Globus pallidus (tissue), 1 donor: ENCODE measurements at regions not wholly inside any gene's neighbourhood (a gene's known extent, or its start where the extent isn't known, plus 50 kb on each side); places are given as distances from the start of the nearest gene placed in this dataset.
A peak's percentile ranks its signal among the peaks of the same experiment; 100 is the strongest.

ENCODE experiments used
- DNase-seq: peaks from one replicate; pipeline ENCODE4 v3.0.0-alpha.2; 2015; ENCODE audit warnings: low spot score

GRCh38 chr13:75231235-75231634 is 250.7 kb downstream of the TBC1D4 start:
- DNase-seq, result no peak

GRCh38 chr13:75226733-75227435 is 255.1 kb downstream of the TBC1D4 start:
- DNase-seq, result no peak

- no peak for DNase-seq
Measured at GRCh38 chr13:75226092-75226491, 255.9 kb downstream of the TBC1D4 start.

GRCh38 chr13:75225288-75226032 is 256.5 kb downstream of the TBC1D4 start:
- DNase-seq, result no peak

GRCh38 chr13:75224053-75224742 is 257.8 kb downstream of the TBC1D4 start:
- DNase-seq, result no peak

GRCh38 chr13:75222031-75222430 is 259.9 kb downstream of the TBC1D4 start:
- no peak for DNase-seq

GRCh38 chr13:75220861-75221260 is 261.1 kb downstream of the TBC1D4 start:
- DNase-seq, result no peak

GRCh38 chr13:75220238-75220542 is 261.8 kb downstream of the TBC1D4 start:
- no peak for DNase-seq

- DNase-seq, result peak; percentile 67
Measured at GRCh38 chr13:75219479-75220237, 262.3 kb downstream of the TBC1D4 start.

- DNase-seq, result no peak
Measured at GRCh38 chr13:75217949-75218348, 264.0 kb downstream of the TBC1D4 start.

GRCh38 chr13:75216038-75216437 is 265.9 kb downstream of the TBC1D4 start:
- DNase-seq, result no peak

- DNase-seq, result no peak
Measured at GRCh38 chr13:75214846-75215245, 267.1 kb downstream of the TBC1D4 start.

GRCh38 chr13:75202981-75203380 is 279.0 kb downstream of the TBC1D4 start:
- DNase-seq, result no peak

GRCh38 chr13:75197803-75198202 is 284.2 kb downstream of the TBC1D4 start:
- DNase-seq, result no peak

- no peak for DNase-seq
Measured at GRCh38 chr13:75196147-75196837, 285.7 kb downstream of the TBC1D4 start.

GRCh38 chr13:75195495-75196146 is 286.3 kb downstream of the TBC1D4 start:
- peak; percentile 30 for DNase-seq

GRCh38 chr13:75194717-75195462 is 287.1 kb downstream of the TBC1D4 start:
- DNase-seq, result peak; percentile 29

GRCh38 chr13:75186379-75186778 is 295.6 kb downstream of the TBC1D4 start:
- DNase-seq, result no peak

- DNase-seq, result no peak
Measured at GRCh38 chr13:75181906-75182305, 300.1 kb downstream of the TBC1D4 start.

- DNase-seq, result no peak
Measured at GRCh38 chr13:75180805-75181455, 301.0 kb downstream of the TBC1D4 start.
